ENCODE measurements at regions not wholly inside any gene's neighbourhood (a gene's known extent, or its start where the extent isn't known, plus 50 kb on each side); places are given as distances from the start of the nearest gene placed in this dataset.

GRCh38 chr6:170131351-170131750, 159.5 kb downstream of the DLL1 start:
- Histone ChIP-seq H3K9me3 (ENCODE audit: low read depth, low read length) (no peaks in the 10 kb centered on the region), H3K36me3 (ENCODE audit: insufficient read depth, low read length) (no peaks in the 10 kb centered on the region), H4K20me1 (ENCODE audit: insufficient read depth, low read length) (no peaks in the 10 kb centered on the region), H3K79me2 (ENCODE audit: insufficient read depth, low read length) (no peaks in the 10 kb centered on the region), H3K4me2 (ENCODE audit: insufficient read depth, low read length) (no peak overlapping the region), H3K27me3 (ENCODE audit: insufficient read depth, low read length) (no peaks in the 10 kb centered on the region), H3K4me1 (ENCODE audit: insufficient read depth, low read length) (no peaks in the 10 kb centered on the region), H3K4me3 (ENCODE audit: insufficient read depth, low read length) (no peak overlapping the region), H3K27ac (ENCODE audit: low read depth, low read length) (no peak overlapping the region), H2AFZ (ENCODE audit: low read length) (no peak overlapping the region)
- no peak for TF ChIP-seq CTCF (IDR thresholded peaks at IDR 0.05; ENCODE audit: extremely low read depth, low read depth, low read length)
- DNase-seq (ENCODE audit: insufficient read length, low spot score, missing footprints), result peak; percentile 80

- H4K20me1 ChIP-seq (ENCODE audit: insufficient read depth, low read length), result no peaks in the 10 kb centered on the region
- H3K4me2 ChIP-seq (ENCODE audit: insufficient read depth, low read length), result no peak overlapping the region
- DNase-seq (ENCODE audit: insufficient read length, low spot score, missing footprints), result peak; percentile 71
- no peak overlapping the region for H2AFZ ChIP-seq (ENCODE audit: low read length)
- no peak overlapping the region for H3K27ac ChIP-seq (ENCODE audit: low read depth, low read length)
- no peaks in the 10 kb centered on the region for H3K9me3 ChIP-seq (ENCODE audit: low read depth, low read length)
- H3K4me1 ChIP-seq (ENCODE audit: insufficient read depth, low read length), result no peaks in the 10 kb centered on the region
- TF ChIP-seq CTCF (IDR thresholded peaks at IDR 0.05; ENCODE audit: extremely low read depth, low read depth, low read length), result no peak
- no peak overlapping the region for H3K4me3 ChIP-seq (ENCODE audit: insufficient read depth, low read length)
- H3K27me3 ChIP-seq (ENCODE audit: insufficient read depth, low read length), result no peaks in the 10 kb centered on the region
- no peaks in the 10 kb centered on the region for H3K79me2 ChIP-seq (ENCODE audit: insufficient read depth, low read length)
- no peaks in the 10 kb centered on the region for H3K36me3 ChIP-seq (ENCODE audit: insufficient read depth, low read length)
Observed at GRCh38 chr6:170130771-170131241, 160.1 kb downstream of the DLL1 start.

DNA sequence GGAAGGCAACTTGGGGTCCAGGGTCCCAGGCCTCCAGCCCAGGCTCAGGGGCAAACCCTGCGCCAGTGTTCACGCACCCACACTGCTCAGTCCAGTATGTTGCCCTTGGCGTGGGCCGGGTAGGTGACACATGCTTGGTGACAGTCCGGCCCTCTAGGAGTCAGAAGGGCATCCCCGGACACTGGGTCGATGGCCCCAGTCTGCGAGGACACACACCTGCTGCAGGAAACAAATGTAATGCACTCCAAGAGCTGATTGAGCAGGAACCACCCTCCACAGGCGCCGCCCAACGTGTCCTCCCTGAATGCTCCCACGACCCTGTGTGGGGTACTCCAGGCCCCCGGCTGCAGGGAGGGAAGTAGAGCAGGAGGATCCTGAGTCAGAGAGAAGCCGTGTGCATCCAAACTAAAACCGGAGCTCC, 160.7 kb downstream of the DLL1 start:
- no peaks in the 10 kb centered on the region for H4K20me1 ChIP-seq (ENCODE audit: insufficient read depth, low read length)
- peak; percentile 51 for DNase-seq (ENCODE audit: insufficient read length, low spot score, missing footprints)
- no peak for TF ChIP-seq CTCF (IDR thresholded peaks at IDR 0.05; ENCODE audit: extremely low read depth, low read depth, low read length)
- no peak overlapping the region for H3K4me3 ChIP-seq (ENCODE audit: insufficient read depth, low read length)
- H3K27ac ChIP-seq (ENCODE audit: low read depth, low read length), result no peak overlapping the region
- H3K4me1 ChIP-seq (ENCODE audit: insufficient read depth, low read length), result no peaks in the 10 kb centered on the region
- no peak overlapping the region for H3K4me2 ChIP-seq (ENCODE audit: insufficient read depth, low read length)
- H3K27me3 ChIP-seq (ENCODE audit: insufficient read depth, low read length), result no peaks in the 10 kb centered on the region
- no peaks in the 10 kb centered on the region for H3K9me3 ChIP-seq (ENCODE audit: low read depth, low read length)
- H3K36me3 ChIP-seq (ENCODE audit: insufficient read depth, low read length), result no peaks in the 10 kb centered on the region
- no peak overlapping the region for H2AFZ ChIP-seq (ENCODE audit: low read length)
- no peaks in the 10 kb centered on the region for H3K79me2 ChIP-seq (ENCODE audit: insufficient read depth, low read length)

GRCh38 chr6:170129691-170130171, 161.1 kb downstream of the DLL1 start:
- no peaks in the 10 kb centered on the region for H3K4me1 ChIP-seq (ENCODE audit: insufficient read depth, low read length)
- no peak overlapping the region for H2AFZ ChIP-seq (ENCODE audit: low read length)
- no peak overlapping the region for H3K4me2 ChIP-seq (ENCODE audit: insufficient read depth, low read length)
- no peak overlapping the region for H3K27ac ChIP-seq (ENCODE audit: low read depth, low read length)
- H3K36me3 ChIP-seq (ENCODE audit: insufficient read depth, low read length), result no peaks in the 10 kb centered on the region
- no peaks in the 10 kb centered on the region for H3K79me2 ChIP-seq (ENCODE audit: insufficient read depth, low read length)
- TF ChIP-seq CTCF (IDR thresholded peaks at IDR 0.05; ENCODE audit: extremely low read depth, low read depth, low read length), result no peak
- H3K9me3 ChIP-seq (ENCODE audit: low read depth, low read length), result no peaks in the 10 kb centered on the region
- H4K20me1 ChIP-seq (ENCODE audit: insufficient read depth, low read length), result no peaks in the 10 kb centered on the region
- no peak overlapping the region for H3K4me3 ChIP-seq (ENCODE audit: insufficient read depth, low read length)
- DNase-seq (ENCODE audit: insufficient read length, low spot score, missing footprints), result peak; percentile 42
- H3K27me3 ChIP-seq (ENCODE audit: insufficient read depth, low read length), result no peaks in the 10 kb centered on the region

Measured in osteoblast (primary cell).